LNCAP (cell line): ENCODE measurements at regions not wholly inside any gene's neighbourhood (a gene's known extent, or its start where the extent isn't known, plus 50 kb on each side); places are given as distances from the start of the nearest gene placed in this dataset.

Source experiments
- CTCF ChIP-seq: fragments of 450-650 bp; IDR thresholded peaks from 2 replicates; pipeline ENCODE4 v1.5.1; 2017; ENCODE audit warnings: mild to moderate bottlenecking

- TF ChIP-seq CTCF, result no peak
These were observed 283.1 kb downstream of the HLX start for GRCh38 chr1:221162352-221162751.

- TF ChIP-seq CTCF, result no peak
These were observed 283.7 kb downstream of the HLX start for GRCh38 chr1:221162939-221163338.

GRCh38 chr1:221164029-221164428 lies 284.8 kb downstream of the HLX start:
- no peak for TF ChIP-seq CTCF

- no peak for TF ChIP-seq CTCF
These were observed 286.0 kb downstream of the HLX start for GRCh38 chr1:221164951-221165838.

GRCh38 chr1:221165839-221166500 lies 286.7 kb downstream of the HLX start:
- no peak for TF ChIP-seq CTCF

GRCh38 chr1:221166559-221167318 lies 287.5 kb downstream of the HLX start:
- no peak for TF ChIP-seq CTCF

GRCh38 chr1:221169447-221169889 lies 290.2 kb downstream of the HLX start:
- TF ChIP-seq CTCF, result no peak
